GM18861 (cell line): ENCODE measurements at regions not wholly inside any gene's neighbourhood (a gene's known extent, or its start where the extent isn't known, plus 50 kb on each side); places are given as distances from the start of the nearest gene placed in this dataset.
A peak's percentile ranks its signal among the peaks of the same experiment; 100 is the strongest.
"Not testable (repeated sequence)": the region's sequence is repeated elsewhere in the genome, so short reads cannot be mapped to it uniquely, and the experiment has no call there.

Experiments
- ATAC-seq: cut with Tn5 transposase; IDR thresholded peaks from one replicate; pipeline ENCODE4 v1.9.1; 2021; ENCODE audit not compliant: unreplicated experiment

DNA sequence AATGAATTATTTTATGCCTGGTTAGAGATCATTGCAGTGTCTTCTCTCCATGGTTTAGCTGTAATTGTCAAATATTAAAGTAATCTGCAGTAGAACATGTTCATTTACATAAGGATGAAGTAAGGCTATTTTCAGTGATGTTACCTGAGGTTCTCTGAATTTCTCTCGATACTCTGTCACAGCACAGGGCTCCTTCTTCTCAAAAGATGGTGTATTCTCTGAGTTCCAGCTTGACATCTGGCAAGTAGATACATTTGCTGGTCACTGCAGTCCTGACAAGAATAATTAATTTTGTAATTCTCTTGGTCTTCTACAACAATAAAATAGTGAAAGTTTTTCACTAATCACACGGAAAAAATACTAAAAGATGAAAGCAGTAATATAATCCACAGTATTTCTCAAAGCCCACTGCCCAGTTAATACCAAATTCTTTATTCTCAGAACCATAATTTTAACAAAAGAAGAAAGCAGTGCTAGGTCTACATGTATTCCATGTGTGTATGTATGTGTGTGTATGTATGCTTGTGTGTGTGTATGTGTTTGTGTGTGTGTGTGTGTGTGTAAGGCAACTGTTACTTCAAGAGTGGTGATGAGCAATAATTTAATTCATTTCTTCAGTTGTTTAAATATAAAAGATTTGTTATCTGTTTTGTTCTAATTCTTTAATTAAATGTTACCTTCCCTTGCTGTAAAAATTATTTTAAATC is 1165.5 kb upstream of the SLC39A10 start:
- no peak for ATAC-seq

DNA sequence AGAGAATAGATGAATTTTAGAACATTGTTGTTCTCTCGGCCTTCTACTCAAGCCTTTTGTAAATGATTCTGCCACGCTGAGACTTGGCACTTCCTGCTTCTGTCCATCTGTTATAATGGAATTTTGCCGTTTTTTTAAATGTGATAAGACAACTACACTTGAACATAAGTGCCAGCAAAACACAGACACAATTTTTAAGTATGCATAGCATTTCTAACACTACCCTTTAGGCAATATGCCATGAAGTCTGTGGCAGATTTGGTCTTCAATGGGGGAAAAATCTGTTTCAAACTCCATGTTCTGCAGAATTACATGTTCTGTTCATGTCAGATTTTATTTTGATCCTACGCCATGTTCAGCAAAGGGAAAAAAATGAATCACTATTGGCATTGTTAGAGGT is 1170.7 kb upstream of the SLC39A10 start:
- ATAC-seq, result no peak

DNA sequence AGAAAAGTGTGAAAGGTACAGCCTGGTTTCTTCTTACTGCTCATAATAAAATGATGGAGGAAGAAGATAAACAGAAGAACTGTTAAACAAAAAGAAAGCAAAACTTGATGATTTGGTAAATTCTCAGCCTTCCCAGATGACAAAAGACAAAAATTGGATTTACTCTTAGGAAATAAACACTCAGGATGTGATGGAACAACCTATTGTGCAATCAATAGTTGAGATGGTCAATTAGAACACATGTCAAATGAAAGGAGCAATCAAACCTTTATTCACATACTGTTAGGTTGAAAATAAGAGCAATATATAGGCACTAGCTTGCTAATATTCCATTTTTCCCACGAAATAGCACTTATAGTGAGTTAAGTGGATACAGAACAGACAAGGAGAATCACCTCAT is 1174.0 kb upstream of the SLC39A10 start:
- ATAC-seq, result no peak

DNA sequence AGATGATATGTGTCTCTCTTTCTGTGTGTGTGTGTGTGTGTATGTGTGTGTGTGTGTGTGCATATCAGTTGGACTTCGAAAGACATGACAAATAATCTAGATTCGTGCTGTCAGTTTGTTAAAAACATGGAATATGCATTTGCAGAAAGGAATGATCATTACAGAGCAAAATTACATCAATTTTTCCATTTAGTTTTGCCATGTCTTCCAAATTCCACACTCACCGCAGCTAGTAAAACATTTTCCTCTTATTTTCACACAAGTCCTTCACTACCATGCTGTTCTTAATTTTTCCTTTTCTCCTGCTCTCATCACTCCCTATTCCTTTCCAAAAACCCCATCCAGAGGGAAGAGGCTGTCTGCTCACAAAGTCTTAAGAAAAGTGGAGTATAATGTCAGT is 1191.4 kb upstream of the SLC39A10 start:
- ATAC-seq, result no peak

DNA sequence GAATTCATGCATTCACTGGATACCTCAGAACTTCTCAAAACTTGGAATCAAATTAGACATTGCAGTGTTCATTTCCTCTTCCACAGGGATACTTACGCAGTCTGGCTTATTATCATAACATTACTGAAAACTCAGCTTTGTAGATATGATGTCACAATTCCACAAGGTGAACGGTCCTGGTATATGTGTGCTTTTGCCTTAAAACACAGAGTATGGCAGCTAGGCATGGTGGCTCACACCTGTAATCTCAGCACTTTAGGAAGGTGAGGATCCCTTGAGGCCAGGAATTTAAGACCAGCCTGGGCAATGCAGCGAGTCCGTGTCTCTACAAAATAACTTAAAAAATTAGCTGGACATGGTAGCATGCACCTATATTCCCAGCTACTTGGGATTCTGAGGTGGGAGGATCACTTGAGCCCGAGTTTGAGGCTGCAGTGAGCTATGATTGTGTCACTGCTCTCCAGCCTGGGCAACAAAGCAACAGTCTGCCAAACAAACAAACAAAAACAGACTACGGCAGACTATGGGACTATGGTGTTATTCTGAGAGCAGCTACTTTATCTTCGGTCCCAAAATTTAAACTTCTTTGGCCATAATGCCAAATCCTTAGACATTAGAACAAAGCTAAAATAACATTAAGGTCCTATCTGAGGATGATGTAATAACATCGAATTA is 1191.9 kb upstream of the SLC39A10 start:
- ATAC-seq, result no peak

DNA sequence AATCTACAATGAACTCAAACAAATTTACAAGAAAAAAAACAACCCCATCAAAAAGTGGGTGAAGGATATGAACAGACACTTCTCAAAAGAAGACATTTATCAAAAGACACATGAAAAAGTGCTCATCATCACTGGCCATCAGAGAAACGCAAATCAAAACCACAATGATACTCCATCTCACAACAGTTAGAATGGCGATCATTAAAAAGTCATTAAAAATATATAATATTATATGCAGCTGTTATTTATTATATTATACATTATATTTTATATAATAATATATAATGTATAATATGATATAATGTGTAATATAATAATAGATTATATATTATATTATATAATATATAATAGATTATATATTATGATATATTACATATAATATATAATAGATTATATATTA is 1194.1 kb upstream of the SLC39A10 start:
- not testable (repeated sequence) for ATAC-seq

DNA sequence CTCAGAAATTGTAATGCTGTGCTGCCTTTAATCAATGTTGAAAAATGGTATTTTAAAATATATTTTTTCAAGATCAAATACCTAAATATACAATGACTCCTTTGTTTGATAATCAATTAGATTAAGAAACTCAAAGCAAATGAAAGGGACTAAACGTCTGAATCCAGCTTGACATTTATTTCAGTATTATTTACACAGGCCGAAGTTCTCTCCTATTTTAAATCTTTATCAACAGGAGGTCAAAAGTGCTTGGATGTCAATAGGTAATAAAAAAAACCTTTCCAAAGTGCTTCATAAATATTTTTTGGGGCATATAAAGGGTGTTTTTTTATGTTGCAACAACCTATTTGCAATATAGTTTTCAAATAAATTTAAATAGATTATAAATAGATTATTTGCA is 1201.7 kb upstream of the SLC39A10 start:
- ATAC-seq, result no peak

DNA sequence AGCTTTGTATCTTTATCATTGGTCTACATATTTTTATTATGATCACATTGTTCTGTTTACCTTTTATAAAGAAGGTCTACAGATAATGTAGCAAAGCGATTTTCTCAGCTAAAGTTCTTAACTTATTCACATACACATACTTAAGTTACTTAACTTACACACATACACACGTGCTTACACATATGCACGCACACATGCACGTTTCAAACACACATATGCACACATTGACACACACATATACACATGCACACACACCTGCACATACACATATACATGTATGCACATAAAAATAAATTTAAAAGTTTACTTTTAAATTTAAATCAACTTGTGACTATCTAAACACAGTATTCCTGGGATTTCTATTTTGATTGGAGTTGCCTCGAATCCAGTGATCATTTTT is 1204.5 kb upstream of the SLC39A10 start:
- no peak for ATAC-seq

DNA sequence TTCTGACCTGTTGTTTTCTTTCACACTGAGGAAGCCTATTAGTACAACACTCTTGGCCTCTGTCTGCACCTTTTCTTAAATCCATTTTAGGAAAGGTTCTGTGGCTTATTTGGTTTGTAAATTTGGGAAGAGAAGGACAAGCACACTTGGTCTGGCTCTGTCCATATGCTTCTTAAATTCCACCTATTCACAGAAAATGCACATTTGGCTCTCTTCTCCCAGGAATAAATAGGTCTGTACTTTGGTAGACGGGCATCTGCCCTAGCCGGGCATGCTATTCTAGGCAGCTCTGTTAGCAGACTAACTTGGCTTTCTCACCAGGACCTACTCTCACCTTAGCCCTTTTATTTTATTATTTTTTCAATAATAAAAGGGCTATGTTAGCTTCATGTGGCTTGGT is 1211.8 kb upstream of the SLC39A10 start:
- ATAC-seq, result no peak

DNA sequence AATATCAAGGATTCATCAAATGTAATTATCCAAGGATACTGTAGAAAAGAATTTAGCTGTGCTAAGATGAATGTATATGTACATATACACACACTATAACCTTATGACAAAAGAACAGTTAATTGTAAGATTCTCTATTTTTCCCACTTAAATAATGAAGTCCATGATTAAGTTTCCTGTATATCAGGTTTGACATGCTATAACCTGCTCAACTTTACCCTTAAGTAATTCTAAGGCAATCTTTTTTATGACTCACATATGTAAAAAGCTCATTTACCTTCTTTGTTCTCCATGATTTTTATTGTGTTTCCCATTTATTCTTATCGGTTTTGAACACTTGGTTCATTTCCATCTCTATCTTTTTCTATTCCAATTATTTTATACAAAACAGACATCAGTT is 1213.1 kb upstream of the SLC39A10 start:
- ATAC-seq, result no peak

DNA sequence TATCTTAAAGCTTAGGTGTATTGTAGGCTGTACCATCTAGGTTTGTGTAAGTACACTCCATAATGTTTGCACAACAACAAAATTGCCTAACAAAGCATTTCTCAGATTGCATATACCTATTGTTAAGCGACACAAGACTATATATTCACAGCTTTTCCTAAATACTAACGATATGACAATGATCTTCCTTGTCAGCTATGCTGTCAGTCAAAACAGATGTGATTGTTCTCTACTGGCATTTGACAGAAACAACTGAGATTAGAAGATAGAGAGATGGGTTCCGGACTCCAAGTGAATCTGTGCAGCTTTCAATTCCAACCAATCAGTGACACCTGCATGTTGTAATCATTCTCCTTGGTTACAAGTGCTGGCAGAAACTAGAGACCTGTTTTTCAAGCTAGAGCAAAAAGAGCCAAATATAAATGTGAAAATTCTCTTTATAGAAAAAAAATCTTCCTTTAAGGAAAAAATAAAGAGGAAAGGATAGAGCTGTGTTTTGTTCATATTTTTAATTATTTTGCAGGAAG is 1232.3 kb upstream of the SLC39A10 start:
- ATAC-seq, result no peak

DNA sequence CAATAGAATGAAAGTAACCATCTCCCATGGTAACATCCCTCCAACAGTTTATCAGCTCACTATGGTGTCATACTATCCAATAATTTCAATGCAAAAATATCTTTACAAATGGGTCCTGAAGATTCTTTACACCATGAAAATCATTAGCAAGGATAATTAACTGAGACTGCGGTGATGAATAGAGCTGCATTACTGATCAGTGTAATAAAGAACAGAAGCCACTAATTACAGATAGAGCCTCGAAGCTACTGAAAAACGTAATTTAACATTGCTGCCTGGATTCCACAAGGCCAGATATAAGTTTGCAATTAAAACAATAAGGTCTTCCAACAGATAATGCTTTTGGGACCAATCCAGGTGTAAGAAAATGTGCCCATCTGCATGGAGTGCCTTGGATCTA is 1245.8 kb upstream of the SLC39A10 start:
- no peak for ATAC-seq

DNA sequence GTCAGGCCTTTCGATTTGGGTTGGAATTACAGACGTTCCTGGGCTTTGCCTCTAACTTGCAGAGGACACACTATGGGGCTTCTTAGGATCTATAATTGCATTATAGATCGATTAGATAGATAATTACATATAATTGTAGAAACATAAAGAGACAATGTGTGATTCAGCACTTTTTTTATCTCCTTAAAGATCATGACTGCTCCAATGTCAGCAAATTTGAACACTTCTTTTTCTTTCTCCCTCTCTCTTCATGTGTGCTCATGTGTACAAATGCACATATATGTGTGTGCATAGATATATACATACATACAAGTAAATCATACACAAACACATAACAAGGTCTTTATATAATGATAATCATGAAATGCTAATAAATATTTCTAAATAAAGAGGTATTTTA is 1261.2 kb upstream of the SLC39A10 start:
- no peak for ATAC-seq

DNA sequence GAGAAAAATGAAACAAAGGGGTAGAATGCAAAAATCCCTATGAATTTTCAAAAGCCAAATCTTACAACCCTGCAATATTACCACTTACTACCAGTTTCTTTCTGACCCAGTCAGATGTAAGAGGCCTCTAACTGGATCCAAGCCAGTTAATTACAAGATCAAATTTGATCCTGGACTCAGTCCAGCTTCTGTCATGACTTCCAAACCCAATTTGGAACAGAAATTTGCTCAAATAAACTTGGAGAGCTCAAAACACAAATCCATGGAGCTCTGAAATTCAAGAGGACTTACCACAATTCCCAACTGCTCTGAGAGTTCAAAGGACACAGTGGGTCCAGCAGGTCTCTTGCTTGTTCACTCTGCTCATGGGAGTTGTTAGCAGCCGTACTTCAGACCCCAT is 1271.7 kb upstream of the SLC39A10 start:
- no peak for ATAC-seq

DNA sequence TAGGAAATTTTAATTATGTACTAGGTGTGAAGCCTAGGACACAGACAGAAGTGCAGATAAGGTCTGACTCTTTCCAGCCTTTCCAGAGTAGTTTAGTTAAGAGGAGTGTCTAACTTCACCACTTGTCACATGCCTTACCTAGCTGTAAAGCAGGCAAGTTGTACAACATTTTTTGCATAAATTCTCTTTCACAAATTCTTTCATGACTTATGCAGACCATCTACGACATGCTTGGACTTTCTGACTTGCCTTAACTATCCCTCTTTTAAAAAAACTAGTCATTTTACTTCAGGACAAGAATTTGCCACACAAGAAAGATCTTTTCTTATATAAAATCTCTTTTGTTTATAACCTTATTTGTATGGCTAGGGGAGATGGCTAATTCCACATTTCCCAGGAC is 1273.6 kb upstream of the SLC39A10 start:
- ATAC-seq, result no peak

DNA sequence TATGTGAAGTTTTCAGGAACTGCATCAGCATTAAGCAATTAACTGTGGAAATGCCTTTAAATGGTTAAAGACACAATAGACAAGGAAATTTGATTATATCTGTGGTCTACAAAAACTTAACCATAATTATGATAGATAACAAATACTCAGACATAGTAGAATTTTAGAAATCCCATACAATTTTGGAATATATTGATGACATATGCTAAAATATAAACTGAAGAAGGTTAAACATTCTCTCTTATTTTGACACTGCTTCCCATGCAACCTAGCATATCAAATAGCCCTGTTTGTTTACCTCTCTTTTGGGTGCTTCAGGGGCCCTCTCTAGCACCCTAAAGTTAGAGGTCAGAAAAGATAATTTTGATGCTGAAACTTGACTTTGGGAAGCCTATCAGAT is 1274.8 kb upstream of the SLC39A10 start:
- ATAC-seq, result no peak

DNA sequence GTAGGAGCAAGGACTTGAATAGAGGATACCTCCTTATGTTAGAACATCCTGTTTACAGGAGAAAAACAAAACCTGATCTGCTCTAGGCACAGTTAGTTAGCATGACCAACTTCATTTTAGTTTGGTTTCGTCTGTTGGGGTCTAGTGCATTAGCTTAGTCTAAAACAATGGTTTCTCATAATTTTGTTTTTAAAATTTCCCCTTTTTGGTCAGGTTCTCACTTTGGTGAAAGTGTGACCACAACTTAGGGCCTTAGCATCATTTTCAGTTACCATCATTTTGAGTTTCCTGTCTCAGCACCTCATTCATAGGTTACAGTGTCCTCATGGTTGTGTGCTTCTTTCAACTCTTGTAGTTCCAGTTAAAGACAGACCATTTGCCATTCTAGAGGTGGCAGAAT is 1277.0 kb upstream of the SLC39A10 start:
- ATAC-seq, result peak; percentile 71

DNA sequence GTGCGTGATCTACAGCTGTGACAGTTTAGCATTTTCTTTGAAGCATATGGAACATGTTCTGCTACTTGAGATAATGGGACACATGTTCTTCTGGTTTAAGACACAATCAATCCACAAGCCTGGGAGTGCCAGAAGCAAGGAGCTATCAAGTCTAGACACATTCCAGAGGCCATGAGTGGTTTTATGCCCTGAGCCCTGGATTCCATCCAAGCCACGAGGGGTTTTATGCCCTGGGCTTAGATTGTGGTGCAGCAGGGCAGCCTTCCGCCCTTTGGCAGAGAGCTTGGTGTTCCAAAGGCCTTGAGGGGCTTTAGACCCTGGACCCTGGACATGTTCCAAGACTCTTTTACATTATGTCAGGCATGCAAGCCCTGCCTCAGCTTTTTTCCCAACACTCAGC is 1289.6 kb upstream of the SLC39A10 start:
- not testable (repeated sequence) for ATAC-seq

DNA sequence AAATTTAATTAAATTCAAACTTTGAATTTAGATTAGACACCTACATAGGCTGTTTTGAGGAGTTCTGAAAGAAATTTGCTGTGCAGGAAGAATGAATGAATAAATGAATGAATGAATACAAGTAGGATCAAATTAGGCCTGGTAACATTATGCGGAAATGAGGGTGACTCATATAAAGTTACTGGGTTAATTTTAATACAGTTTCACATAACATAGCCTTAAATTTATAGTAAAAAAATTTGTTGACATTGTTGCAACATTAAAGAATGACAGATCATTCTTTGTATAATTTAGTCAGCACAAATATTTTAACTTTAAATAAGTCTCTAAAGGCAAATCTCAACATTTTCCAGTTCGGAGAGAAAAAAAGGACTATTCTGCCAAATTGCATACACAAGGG is 1293.1 kb upstream of the SLC39A10 start:
- no peak for ATAC-seq

DNA sequence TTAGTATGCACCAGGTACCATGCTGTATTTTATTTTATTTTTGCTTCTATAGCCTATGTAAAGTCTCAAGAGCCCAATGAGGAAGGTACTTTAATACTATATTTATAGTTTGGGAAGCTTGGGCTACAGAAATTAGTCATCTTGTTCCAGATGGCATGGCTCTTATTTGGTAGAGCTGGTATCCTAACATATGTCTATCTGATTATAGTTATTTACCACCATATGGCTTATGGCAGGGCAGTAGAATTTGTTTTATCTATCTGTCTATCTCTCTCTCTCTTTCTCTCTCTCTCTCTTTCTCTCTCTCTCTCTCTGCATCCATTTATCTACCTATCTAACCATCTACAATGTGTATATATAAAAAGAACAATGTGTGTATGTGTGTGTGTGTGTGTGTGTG is 1293.7 kb upstream of the SLC39A10 start:
- no peak for ATAC-seq

DNA sequence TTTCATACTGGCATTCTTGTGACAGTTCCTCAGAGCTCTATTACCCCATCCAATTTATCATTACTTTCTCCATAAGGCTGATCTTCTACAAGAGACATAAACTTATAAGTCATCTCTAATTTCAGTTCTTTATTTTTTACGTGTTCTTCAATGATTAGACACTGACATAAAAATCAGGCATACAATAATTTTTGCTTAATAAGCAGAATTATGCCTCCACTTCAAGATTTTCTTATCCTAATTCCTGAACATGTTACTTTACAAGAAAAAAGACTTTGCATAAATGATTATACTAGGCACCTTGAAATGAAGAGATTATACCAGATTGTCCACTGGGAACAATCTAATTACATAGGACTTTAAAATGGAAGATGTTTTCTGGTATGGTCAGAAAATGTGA is 1304.5 kb upstream of the SLC39A10 start:
- ATAC-seq, result no peak

DNA sequence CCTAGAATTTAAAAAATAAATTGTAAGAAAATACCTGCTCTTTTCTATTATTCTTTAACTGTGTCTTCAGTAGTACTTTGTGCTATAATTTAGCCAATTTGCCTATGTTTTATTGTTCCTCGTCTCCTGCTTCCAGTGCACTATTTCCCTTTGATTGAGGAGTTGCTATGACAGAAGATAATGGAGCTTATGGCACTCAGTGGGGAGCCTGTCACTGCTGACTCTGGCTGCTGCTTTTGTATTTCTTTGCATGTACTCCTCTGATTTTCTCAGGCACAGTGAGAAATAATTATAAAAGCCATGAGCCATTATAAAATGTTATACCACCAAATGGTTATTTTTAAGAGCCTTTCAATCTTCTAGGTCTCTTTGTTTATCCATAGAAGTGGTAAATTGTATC is 1310.8 kb upstream of the SLC39A10 start:
- no peak for ATAC-seq

DNA sequence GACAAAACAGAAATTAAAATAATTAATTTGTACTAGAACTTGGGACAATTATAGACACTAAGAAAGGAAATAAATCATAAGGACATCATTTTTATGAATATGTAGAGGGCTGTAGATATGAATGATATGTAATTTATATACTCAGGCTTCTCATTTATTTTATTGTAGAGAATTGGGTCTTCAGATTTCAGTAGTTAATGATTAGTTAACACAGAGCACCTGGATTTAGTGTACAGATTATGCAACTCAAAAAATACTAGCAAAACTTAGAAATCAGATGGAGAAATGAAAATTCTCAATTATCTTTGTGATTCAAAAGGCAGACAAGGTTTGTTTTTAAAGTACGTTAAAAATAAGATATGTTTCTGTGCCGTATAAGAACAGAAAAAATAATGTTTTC is 1311.7 kb upstream of the SLC39A10 start:
- no peak for ATAC-seq
